ENCODE measurements at regions not wholly inside any gene's neighbourhood (a gene's known extent, or its start where the extent isn't known, plus 50 kb on each side); places are given as distances from the start of the nearest gene placed in this dataset.

- DNase-seq (ENCODE audit: low read depth) = no peak
Observed at GRCh38 chr2:38203446-38203810, 127.5 kb upstream of the CYP1B1 start.

- DNase-seq (ENCODE audit: low read depth) = no peak
Observed at GRCh38 chr2:38202713-38203445, 126.9 kb upstream of the CYP1B1 start.

GRCh38 chr2:38201784-38202183, 125.8 kb upstream of the CYP1B1 start:
- DNase-seq (ENCODE audit: low read depth) = no peak

GRCh38 chr2:38200598-38200997, 124.6 kb upstream of the CYP1B1 start:
- DNase-seq (ENCODE audit: low read depth) = no peak

GRCh38 chr2:38199127-38199526, 123.2 kb upstream of the CYP1B1 start:
- DNase-seq (ENCODE audit: low read depth) = no peak

- DNase-seq (ENCODE audit: low read depth) = no peak
Observed at GRCh38 chr2:38194751-38195150, 118.8 kb upstream of the CYP1B1 start.

GRCh38 chr2:38192976-38193375, 117.0 kb upstream of the CYP1B1 start:
- DNase-seq (ENCODE audit: low read depth) = no peak

- DNase-seq (ENCODE audit: low read depth) = no peak
Observed at GRCh38 chr2:38192046-38192445, 116.1 kb upstream of the CYP1B1 start.

GRCh38 chr2:38191516-38191915, 115.6 kb upstream of the CYP1B1 start:
- DNase-seq (ENCODE audit: low read depth) = no peak

GRCh38 chr2:38190542-38191218, 114.7 kb upstream of the CYP1B1 start:
- peak; percentile 68 for DNase-seq (ENCODE audit: low read depth)

GRCh38 chr2:38187541-38188011, 111.6 kb upstream of the CYP1B1 start:
- peak; percentile 75 for DNase-seq (ENCODE audit: low read depth)

- DNase-seq (ENCODE audit: low read depth) = peak; percentile 93
Observed at GRCh38 chr2:38185012-38185491, 109.1 kb upstream of the CYP1B1 start.

GRCh38 chr2:38182492-38183003, 106.6 kb upstream of the CYP1B1 start:
- DNase-seq (ENCODE audit: low read depth) = no peak

GRCh38 chr2:38181806-38182491, 106.0 kb upstream of the CYP1B1 start:
- no peak for DNase-seq (ENCODE audit: low read depth)

- DNase-seq (ENCODE audit: low read depth) = no peak
Observed at GRCh38 chr2:38180754-38181153, 104.8 kb upstream of the CYP1B1 start.

GRCh38 chr2:38178556-38179419, 102.8 kb upstream of the CYP1B1 start:
- peak; percentile 92 for DNase-seq (ENCODE audit: low read depth)

GRCh38 chr2:38178119-38178518, 102.2 kb upstream of the CYP1B1 start:
- DNase-seq (ENCODE audit: low read depth) = peak; percentile 81

GRCh38 chr2:38176619-38177021, 100.7 kb upstream of the CYP1B1 start:
- DNase-seq (ENCODE audit: low read depth) = peak; percentile 84

- DNase-seq (ENCODE audit: low read depth) = peak; percentile 94
Observed at GRCh38 chr2:38174646-38175423, 98.9 kb upstream of the CYP1B1 start.

- DNase-seq (ENCODE audit: low read depth) = no peak
Observed at GRCh38 chr2:38174131-38174530, 98.2 kb upstream of the CYP1B1 start.

Measured in LHCN-M2 (cell line).